ENCODE measurements at regions not wholly inside any gene's neighbourhood (a gene's known extent, or its start where the extent isn't known, plus 50 kb on each side); places are given as distances from the start of the nearest gene placed in this dataset.

GRCh38 chr4:157888281-157888680 is 284.5 kb downstream of the GASK1B start:
- DNase-seq (ENCODE audit: low read depth), result no peak
- no peak overlapping the region for H3K4me3 ChIP-seq (ENCODE audit: low read length)
- no peak for TF ChIP-seq CTCF (conservative IDR thresholded peaks at IDR 0.05; ENCODE audit: low read length)

- no peak overlapping the region for H3K4me3 ChIP-seq (ENCODE audit: low read length)
- DNase-seq (ENCODE audit: low read depth), result no peak
- TF ChIP-seq CTCF (conservative IDR thresholded peaks at IDR 0.05; ENCODE audit: low read length), result no peak
Observed at GRCh38 chr4:157887316-157887715, 285.5 kb downstream of the GASK1B start.

- no peak for TF ChIP-seq CTCF (conservative IDR thresholded peaks at IDR 0.05; ENCODE audit: low read length)
- no peak overlapping the region for H3K4me3 ChIP-seq (ENCODE audit: low read length)
- no peak for DNase-seq (ENCODE audit: low read depth)
Observed at GRCh38 chr4:157886645-157887044, 286.2 kb downstream of the GASK1B start.

- DNase-seq (ENCODE audit: low read depth), result no peak
Observed at GRCh38 chr4:157885811-157886210, 287.0 kb downstream of the GASK1B start.

GRCh38 chr4:157882901-157883300 is 289.9 kb downstream of the GASK1B start:
- DNase-seq (ENCODE audit: low read depth), result no peak
- no peak for TF ChIP-seq CTCF (conservative IDR thresholded peaks at IDR 0.05; ENCODE audit: low read length)
- no peak overlapping the region for H3K4me3 ChIP-seq (ENCODE audit: low read length)

More at GRCh38 chr4:157885811-157886210, 287.0 kb downstream of the GASK1B start:
- no peak for TF ChIP-seq CTCF (conservative IDR thresholded peaks at IDR 0.05; ENCODE audit: low read length)
- no peak overlapping the region for H3K4me3 ChIP-seq (ENCODE audit: low read length)

GRCh38 chr4:157880761-157881160 is 292.1 kb downstream of the GASK1B start:
- DNase-seq (ENCODE audit: low read depth), result no peak
- TF ChIP-seq CTCF (conservative IDR thresholded peaks at IDR 0.05; ENCODE audit: low read length), result no peak
- no peak overlapping the region for H3K4me3 ChIP-seq (ENCODE audit: low read length)

- TF ChIP-seq CTCF (conservative IDR thresholded peaks at IDR 0.05; ENCODE audit: low read length), result no peak
- no peak overlapping the region for H3K4me3 ChIP-seq (ENCODE audit: low read length)
- no peak for DNase-seq (ENCODE audit: low read depth)
Observed at GRCh38 chr4:157854819-157855218, 318.0 kb downstream of the GASK1B start.

Data from AG10803 (cell line).